ENCODE measurements at regions not wholly inside any gene's neighbourhood (a gene's known extent, or its start where the extent isn't known, plus 50 kb on each side); places are given as distances from the start of the nearest gene placed in this dataset.

DNA sequence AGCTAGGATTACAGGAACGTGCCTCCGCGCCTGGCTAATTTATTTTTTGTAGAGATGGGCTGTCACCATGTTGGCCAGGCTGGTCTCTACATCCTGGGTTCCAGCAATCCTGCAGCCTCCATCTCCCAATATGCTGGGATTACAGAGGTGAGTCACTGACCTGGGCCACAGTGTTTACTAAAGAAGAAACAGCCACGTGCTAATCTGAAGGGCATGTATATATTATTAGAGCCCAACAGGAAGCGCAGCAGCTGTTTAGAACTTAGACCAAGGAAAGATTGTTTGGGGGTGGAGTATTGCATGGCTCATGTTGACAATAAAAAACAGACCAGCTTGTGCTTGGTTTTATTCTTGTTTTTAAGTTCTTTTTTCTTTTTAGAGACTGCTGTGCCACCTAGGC lies 60.2 kb downstream of the HAPSTR1 start:
- TF ChIP-seq POLR2AphosphoS5 (IDR thresholded peaks at IDR 0.05) (no peak), POLR2A (IDR thresholded peaks at IDR 0.05; ENCODE audit: low read depth) (no peak), EP300 (IDR thresholded peaks at IDR 0.05) (no peak)
- TF ChIP-seq, protein P1, sequence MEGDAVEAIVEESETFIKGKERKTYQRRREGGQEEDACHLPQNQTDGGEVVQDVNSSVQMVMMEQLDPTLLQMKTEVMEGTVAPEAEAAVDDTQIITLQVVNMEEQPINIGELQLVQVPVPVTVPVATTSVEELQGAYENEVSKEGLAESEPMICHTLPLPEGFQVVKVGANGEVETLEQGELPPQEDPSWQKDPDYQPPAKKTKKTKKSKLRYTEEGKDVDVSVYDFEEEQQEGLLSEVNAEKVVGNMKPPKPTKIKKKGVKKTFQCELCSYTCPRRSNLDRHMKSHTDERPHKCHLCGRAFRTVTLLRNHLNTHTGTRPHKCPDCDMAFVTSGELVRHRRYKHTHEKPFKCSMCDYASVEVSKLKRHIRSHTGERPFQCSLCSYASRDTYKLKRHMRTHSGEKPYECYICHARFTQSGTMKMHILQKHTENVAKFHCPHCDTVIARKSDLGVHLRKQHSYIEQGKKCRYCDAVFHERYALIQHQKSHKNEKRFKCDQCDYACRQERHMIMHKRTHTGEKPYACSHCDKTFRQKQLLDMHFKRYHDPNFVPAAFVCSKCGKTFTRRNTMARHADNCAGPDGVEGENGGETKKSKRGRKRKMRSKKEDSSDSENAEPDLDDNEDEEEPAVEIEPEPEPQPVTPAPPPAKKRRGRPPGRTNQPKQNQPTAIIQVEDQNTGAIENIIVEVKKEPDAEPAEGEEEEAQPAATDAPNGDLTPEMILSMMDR (IDR thresholded peaks at IDR 0.05), result no peak
- DNase-seq (ENCODE audit: extremely low spot score), result no peak
- peaks cover 0 to 20% (median 4%) of the 10 kb centered on the region in 4 donors for H3K27me3 ChIP-seq
- intact Hi-C loops (cut with DNase I), result no loop called here
- H3K36me3 ChIP-seq, result no peaks in the 10 kb centered on the region
- no peak overlapping the region for H3K27ac ChIP-seq (replicated peaks in 1 of 4)
- H3K9me3 ChIP-seq, result no peaks in the 10 kb centered on the region
- H3K4me3 ChIP-seq, result no peak overlapping the region
- WGBS, result 64% methylated on average over 5 of the region's 5 CpGs
- H3K4me1 ChIP-seq, result no peaks in the 10 kb centered on the region

GRCh38 chr16:9152649-9153501 lies 61.4 kb downstream of the HAPSTR1 start:
- TF ChIP-seq EP300 (IDR thresholded peaks at IDR 0.05) (no peak), POLR2A (IDR thresholded peaks at IDR 0.05; ENCODE audit: low read depth) (no peak), POLR2AphosphoS5 (IDR thresholded peaks at IDR 0.05) (no peak)
- TF ChIP-seq, protein P1 (IDR thresholded peaks at IDR 0.05), result no peak
- Histone ChIP-seq H3K9me3 (no peaks in the 10 kb centered on the region), H3K4me3 (no peak overlapping the region), H3K4me1 (no peaks in the 10 kb centered on the region), H3K36me3 (no peaks in the 10 kb centered on the region), H3K27me3 (peaks cover 0 to 33% (median 4%) of the 10 kb centered on the region in 4 donors), H3K27ac (replicated peaks in 1 of 4) (no peak overlapping the region)
- intact Hi-C loops (cut with DNase I), result no loop called here
- DNase-seq (ENCODE audit: extremely low spot score), result no peak
- 89% methylated on average over 19 of the region's 19 CpGs for WGBS

- no peaks in the 10 kb centered on the region for H3K4me1 ChIP-seq
- no peak for DNase-seq (ENCODE audit: extremely low spot score)
- H3K9me3 ChIP-seq, result no peaks in the 10 kb centered on the region
- H3K27ac ChIP-seq (replicated peaks in 1 of 4), result no peak overlapping the region
- TF ChIP-seq, protein P1 (IDR thresholded peaks at IDR 0.05), result no peak
- TF ChIP-seq POLR2A (IDR thresholded peaks at IDR 0.05; ENCODE audit: low read depth), result no peak
- no peak for TF ChIP-seq EP300 (IDR thresholded peaks at IDR 0.05)
- TF ChIP-seq POLR2AphosphoS5 (IDR thresholded peaks at IDR 0.05), result no peak
- intact Hi-C loops (cut with DNase I), result no loop called here
- peaks cover 0 to 35% (median 4%) of the 10 kb centered on the region in 4 donors for H3K27me3 ChIP-seq
- WGBS, result 69% methylated on average over 4 of the region's 4 CpGs
- H3K4me3 ChIP-seq, result no peak overlapping the region
- no peaks in the 10 kb centered on the region for H3K36me3 ChIP-seq
Observed at GRCh38 chr16:9153502-9153864, 62.0 kb downstream of the HAPSTR1 start.

- 48% methylated on average over 25 of the region's 30 CpGs for WGBS
- TF ChIP-seq EP300 (IDR thresholded peaks at IDR 0.05) (no peak), POLR2A (IDR thresholded peaks at IDR 0.05; ENCODE audit: low read depth) (no peak), POLR2AphosphoS5 (IDR thresholded peaks at IDR 0.05) (no peak)
- TF ChIP-seq, protein P1 (IDR thresholded peaks at IDR 0.05), result no peak
Observed at GRCh38 chr16:9154567-9155410, 63.3 kb downstream of the HAPSTR1 start.

More at GRCh38 chr16:9154567-9155410, 63.3 kb downstream of the HAPSTR1 start:
- no peaks in the 10 kb centered on the region for H3K36me3 ChIP-seq
- H3K27ac ChIP-seq (replicated peaks in 1 of 4), result no peak overlapping the region
- no peak for DNase-seq (ENCODE audit: extremely low spot score)
- peaks cover 0 to 35% (median 4%) of the 10 kb centered on the region in 4 donors for H3K27me3 ChIP-seq
- intact Hi-C loops (cut with DNase I), result no loop called here
- H3K4me1 ChIP-seq, result no peaks in the 10 kb centered on the region
- no peaks in the 10 kb centered on the region for H3K9me3 ChIP-seq
- H3K4me3 ChIP-seq, result no peak overlapping the region
